Ammon's horn (tissue), 1 donor: ENCODE measurements at regions not wholly inside any gene's neighbourhood (a gene's known extent, or its start where the extent isn't known, plus 50 kb on each side); places are given as distances from the start of the nearest gene placed in this dataset.

Source experiments
- DNase-seq: peaks from one replicate; pipeline ENCODE4 v3.0.0-alpha.2; 2016; ENCODE audit warnings: low spot score

- no peak for DNase-seq
Observed at GRCh38 chr5:108649646-108650045, 98.1 kb upstream of the FER start.

DNA sequence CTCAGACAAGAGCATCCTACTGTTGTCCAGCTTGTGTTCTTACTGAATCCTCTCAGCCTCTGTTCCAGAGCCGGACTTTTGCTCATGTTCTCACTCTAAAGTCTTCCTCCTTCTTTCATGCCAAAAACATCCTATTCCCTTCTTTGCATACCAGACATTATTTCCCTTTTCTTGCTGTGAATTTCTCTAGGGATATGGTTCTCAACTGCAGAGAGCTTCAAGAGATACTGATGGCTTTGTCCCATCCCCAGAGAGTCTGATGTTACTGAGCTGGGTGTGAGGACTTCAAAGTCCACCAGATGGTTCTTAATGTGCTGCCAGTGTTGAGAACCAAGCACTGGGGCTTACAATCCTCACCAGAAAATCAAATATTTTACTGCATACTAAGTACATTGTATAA lies 98.6 kb upstream of the FER start:
- DNase-seq = no peak

- DNase-seq = peak; percentile 87
Observed at GRCh38 chr5:108642170-108642906, 105.4 kb upstream of the FER start.

DNA sequence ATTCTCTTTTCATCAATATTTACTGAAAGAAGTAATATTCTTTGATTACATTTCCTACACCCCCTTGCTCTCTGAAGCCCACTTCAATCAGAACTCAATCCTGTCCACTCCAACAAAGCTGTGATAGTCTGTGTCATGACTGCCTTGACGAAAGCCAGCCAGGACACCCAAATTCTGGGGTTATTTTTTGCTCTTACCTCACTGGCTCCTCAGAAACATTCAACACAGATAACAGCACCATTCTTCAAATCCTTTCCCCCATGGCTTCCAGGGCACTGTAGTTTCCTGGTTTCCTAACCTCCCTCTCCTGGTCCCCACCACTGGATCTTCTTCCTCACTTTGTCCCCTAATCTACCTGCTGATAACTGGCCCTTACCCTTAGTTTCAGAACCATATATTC lies 106.1 kb upstream of the FER start:
- no peak for DNase-seq

- DNase-seq = no peak
Observed at GRCh38 chr5:108639366-108639765, 108.3 kb upstream of the FER start.

- DNase-seq = no peak
Observed at GRCh38 chr5:108638021-108638420, 109.7 kb upstream of the FER start.

DNA sequence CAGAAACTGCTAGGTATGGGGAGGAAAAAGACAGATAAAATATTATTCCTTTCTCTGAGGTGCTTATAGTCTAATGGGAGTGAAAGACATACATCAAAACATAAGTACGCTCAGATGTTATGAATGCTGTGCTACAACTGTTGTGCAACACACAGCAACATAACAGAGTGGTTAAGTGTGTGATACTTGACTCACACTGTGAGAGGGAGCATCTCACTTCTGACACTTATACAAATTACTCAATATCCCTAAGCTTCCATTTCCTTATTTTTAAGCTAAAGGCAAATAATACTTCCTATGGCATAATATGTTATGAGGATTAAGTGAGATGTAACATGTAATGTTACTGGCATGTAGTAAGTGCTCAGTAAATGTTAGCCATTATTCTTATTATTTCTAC lies 110.6 kb upstream of the FER start:
- no peak for DNase-seq

DNA sequence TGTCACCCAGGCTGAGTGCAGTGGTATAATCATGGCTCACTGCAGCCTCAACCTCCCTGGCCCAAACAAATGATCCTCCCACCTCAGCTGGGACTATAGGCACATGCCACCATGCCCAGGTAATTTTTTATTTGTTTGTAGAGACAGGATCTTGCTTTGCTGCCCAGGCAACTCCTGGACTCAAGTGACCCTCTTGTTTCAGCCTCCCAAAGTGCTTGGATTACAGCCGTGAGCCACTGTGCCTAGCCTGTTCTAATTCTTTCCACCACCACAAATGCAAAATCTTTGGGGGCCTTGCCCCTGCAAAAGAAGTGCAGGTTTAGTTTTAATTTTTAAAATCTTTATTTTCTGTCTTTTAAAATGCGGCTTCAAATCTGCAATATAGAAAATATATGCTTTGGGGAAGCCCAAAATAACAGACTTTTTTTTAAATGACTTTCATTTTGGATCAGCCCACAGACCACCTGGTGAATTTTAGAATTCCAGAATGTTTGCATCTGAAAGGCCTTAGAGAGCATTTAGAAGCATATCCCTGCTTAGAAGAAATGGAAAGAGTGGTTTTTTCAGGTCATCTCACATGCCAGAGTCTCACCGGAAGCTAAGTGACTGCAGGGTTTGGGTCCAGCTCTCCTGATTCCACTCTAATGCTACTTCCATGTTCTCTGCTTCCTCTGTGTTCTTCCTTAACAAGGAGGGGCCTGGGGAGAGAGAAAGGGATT lies 111.4 kb upstream of the FER start:
- no peak for DNase-seq

- DNase-seq = no peak
Observed at GRCh38 chr5:108634617-108635288, 112.9 kb upstream of the FER start.

DNA sequence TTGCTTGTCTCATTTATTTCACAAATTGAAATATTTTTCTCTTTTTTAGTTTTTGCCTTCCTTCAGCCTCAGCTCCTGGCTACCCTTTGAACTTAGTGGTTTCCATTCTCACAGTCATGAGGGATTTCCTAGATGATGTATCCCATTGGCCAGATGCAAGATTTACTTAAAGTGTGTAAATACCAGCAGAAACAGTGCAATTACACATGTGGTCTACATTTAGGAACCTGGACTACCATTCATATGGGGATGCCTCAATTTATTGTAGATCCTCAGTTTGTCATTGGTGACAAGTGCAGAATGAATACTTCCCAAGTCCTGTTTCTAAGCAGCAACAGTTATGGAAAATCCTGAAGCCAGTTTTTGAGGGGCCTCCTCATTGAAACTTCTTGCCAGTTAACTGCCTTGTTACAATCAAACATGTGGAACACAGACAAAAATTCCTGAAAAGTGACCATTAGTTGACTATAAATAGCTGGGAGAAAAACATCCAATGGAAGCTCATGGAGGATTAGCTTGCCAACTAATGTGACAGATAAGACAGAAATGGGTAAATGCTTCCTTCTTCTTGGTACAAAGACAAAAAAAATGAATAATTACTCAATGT lies 113.6 kb upstream of the FER start:
- DNase-seq = no peak

DNA sequence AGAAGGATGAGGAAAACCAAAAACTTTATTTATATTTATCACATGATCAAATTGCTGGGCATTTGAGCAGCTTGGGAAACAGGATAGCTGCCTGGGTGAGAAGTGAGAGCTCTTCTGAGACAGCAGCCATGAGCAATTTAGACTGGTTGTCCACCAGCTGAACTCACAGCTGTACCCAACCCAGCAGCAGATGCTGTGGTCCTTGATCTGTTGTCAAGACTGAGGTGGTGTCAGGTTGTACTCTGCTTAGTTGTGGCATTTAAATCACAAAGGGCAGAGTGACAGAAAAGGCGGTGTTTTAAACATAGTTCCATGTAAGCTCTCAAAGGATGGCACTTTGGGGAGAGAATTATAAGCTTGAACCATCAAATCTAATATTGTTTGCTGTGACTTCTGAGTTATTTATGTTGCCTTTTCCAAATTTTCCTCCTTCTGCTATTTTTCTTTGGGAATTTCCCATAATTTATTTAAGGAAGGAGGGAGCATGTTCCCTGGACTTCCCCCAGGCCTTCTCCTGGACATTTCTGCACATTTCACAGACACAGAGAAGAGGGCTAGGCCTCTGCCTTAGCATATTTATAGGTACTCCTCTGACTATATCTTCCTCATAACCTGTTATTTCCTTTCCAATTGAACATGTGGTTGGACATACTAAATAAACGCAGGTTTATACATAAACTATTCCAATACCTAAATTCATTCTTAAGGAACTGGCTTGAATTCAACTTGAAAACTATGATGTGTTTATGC lies 117.7 kb upstream of the FER start:
- no peak for DNase-seq

GRCh38 chr5:108625654-108626053 lies 122.0 kb upstream of the FER start:
- no peak for DNase-seq

- DNase-seq = no peak
Observed at GRCh38 chr5:108623826-108624225, 123.9 kb upstream of the FER start.

- no peak for DNase-seq
Observed at GRCh38 chr5:108620516-108620915, 127.2 kb upstream of the FER start.

GRCh38 chr5:108619815-108620214 lies 127.9 kb upstream of the FER start:
- no peak for DNase-seq

- DNase-seq = no peak
Observed at GRCh38 chr5:108617467-108618435, 129.9 kb upstream of the FER start.

GRCh38 chr5:108615216-108615615 lies 132.5 kb upstream of the FER start:
- no peak for DNase-seq

DNA sequence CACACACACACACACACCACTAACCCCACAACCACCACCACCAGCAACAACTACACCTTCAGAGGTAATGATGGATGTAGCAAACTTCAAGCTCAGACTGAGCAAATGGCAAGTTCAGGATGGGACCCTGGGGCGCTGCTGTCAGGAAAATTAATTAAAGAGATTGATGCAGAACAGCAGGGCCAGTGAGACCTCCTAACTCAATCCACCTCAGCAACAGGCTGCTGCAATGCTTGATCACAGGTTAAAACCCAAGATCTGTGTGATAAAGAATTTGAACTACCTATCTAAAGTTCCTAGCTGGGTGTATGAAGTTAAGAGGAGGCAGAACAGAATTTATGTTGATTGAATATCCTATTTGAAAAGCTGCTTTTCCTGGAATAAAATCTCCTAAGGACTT lies 140.3 kb upstream of the FER start:
- DNase-seq = no peak

DNA sequence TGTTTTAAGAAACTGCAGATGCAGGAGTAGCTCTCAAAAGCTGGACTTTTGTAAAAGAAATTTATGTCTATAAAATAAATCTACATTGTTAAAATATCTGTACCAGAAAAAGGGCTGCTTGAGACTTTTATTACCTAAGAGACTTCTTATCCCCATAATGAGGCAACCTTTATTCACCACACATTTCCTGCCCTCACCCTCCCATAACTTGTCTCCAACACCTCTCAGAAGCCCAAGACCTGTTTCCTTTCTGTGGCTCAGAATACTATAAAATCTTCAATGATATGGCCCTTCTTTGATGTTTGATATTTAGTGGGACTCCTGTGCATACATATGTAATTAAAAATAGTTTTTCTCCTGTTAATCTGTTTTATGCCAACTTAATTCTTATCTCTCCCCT lies 141.5 kb upstream of the FER start:
- DNase-seq = no peak

GRCh38 chr5:108602830-108603229 lies 144.9 kb upstream of the FER start:
- no peak for DNase-seq

DNA sequence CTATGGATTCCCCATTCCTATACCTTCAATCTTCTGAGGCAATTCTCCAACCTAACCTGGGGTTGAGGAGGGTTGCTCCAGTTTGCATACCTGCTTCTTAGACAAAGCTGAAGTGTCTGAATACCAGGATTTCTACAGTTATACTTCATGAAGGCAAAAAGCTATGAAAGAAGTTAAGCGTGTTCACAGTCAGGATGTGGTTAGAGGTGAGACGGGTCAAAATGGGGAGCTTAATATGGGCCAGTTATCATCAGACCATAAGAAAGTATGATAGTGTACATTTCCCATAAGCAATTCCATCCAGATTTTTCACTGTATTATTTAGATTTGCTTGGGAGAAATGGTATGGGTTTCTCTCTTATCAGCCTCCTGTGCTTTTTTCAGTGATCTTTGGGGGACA lies 156.9 kb upstream of the FER start:
- DNase-seq = no peak
